Nephron progenitor cell (in vitro differentiated cells): ENCODE measurements at regions not wholly inside any gene's neighbourhood (a gene's known extent, or its start where the extent isn't known, plus 50 kb on each side); places are given as distances from the start of the nearest gene placed in this dataset.

Experiments used
- DNase-seq: peaks from one replicate; pipeline ENCODE4 v3.0.0; 2021
- H3K27ac Mint-ChIP-seq: 2 replicates; pipeline ENCODE4 v1.8.0; 2021; ENCODE audit warnings: mild to moderate bottlenecking, moderate library complexity, mixed read lengths
- H3K27me3 Mint-ChIP-seq: 2 replicates; pipeline ENCODE4 v1.8.0; 2021; ENCODE audit warnings: mild to moderate bottlenecking, low read depth, mixed read lengths; ENCODE audit not compliant: poor library complexity
- H3K36me3 Mint-ChIP-seq: 2 replicates; pipeline ENCODE4 v1.8.0; 2021; ENCODE audit warnings: low read depth, mixed read lengths
- H3K4me1 Mint-ChIP-seq: 2 replicates; pipeline ENCODE4 v1.8.0; 2021; ENCODE audit warnings: mixed read lengths
- H3K4me3 Mint-ChIP-seq: 2 replicates; pipeline ENCODE4 v1.8.0; 2021; ENCODE audit warnings: mild to moderate bottlenecking, moderate library complexity, mixed read lengths
- H3K9me3 Mint-ChIP-seq: 2 replicates; pipeline ENCODE4 v1.8.0; 2021; ENCODE audit warnings: mild to moderate bottlenecking, moderate library complexity, mixed read lengths
- TF ChIP-seq, protein P1 (sequence below): fragments of 200-600 bp; sonication (generic); IDR thresholded peaks from 2 replicates; pipeline ENCODE4 v1.5.0; 2021; ENCODE audit warnings: antibody characterized with exemption

DNA sequence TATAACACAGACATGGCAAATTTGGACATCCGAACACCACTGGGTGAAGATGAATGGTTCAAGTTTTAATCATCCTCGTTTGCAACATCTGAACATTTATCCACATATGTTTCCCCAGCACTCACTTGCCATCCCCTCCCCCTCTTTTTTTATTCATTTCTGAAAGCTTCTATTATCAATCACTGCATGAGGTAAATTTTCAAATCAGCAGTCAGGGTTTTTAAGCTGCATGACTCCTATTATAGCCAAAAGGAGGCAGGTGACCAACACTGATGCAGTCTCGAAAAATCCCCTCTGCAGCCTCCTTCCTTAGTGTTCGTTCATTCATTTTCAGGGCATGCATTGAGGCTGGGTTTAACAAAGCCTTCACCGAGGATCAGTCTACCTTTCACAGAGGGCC is 530.8 kb upstream of the JARID2 start:
- no peak overlapping the region for H3K4me3 Mint-ChIP-seq
- peaks cover 39% of the 10 kb centered on the region for H3K4me1 Mint-ChIP-seq
- peaks cover 9% of the 10 kb centered on the region for H3K27me3 Mint-ChIP-seq
- no peak for DNase-seq
- H3K27ac Mint-ChIP-seq, result no peak overlapping the region
- H3K36me3 Mint-ChIP-seq, result peaks cover 10% of the 10 kb centered on the region
- peaks cover 13% of the 10 kb centered on the region for H3K9me3 Mint-ChIP-seq
- TF ChIP-seq, protein P1, sequence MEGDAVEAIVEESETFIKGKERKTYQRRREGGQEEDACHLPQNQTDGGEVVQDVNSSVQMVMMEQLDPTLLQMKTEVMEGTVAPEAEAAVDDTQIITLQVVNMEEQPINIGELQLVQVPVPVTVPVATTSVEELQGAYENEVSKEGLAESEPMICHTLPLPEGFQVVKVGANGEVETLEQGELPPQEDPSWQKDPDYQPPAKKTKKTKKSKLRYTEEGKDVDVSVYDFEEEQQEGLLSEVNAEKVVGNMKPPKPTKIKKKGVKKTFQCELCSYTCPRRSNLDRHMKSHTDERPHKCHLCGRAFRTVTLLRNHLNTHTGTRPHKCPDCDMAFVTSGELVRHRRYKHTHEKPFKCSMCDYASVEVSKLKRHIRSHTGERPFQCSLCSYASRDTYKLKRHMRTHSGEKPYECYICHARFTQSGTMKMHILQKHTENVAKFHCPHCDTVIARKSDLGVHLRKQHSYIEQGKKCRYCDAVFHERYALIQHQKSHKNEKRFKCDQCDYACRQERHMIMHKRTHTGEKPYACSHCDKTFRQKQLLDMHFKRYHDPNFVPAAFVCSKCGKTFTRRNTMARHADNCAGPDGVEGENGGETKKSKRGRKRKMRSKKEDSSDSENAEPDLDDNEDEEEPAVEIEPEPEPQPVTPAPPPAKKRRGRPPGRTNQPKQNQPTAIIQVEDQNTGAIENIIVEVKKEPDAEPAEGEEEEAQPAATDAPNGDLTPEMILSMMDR, result no peak

DNA sequence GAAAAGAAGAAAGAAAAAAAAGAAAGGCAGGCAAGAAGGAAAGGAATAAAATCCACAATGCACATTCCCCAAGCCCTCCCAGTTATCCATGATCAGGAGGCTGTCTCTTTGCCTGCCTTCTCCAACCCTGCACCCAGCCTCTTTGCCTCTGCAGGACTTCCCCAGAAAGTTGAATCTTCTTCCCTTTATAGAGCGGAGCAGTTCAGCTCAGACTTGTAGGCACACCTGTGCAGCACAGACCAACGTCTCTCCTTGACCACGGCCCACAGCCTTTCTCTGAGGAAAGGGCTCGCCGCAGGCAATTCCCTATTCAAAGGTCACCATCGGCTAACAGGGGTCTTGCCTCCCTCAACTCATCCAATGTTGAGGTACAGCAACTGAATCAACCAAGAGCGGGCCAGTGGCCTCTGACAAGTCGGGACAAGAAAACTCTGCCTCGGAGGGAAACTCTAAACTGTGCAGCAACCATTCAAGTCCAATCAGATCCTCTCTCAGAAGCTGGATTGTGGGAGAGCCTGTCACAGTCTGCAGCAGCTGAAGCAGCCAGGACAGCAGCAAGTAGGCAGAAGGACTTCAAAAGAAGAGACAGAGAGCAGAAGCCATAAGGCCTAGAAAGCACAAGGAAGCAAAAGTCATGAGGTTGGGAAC is 529.2 kb upstream of the JARID2 start:
- Mint-ChIP-seq H3K4me3 (peak overlapping the region; percentile 14), H3K27me3 (peaks cover 6% of the 10 kb centered on the region), H3K36me3 (no peaks in the 10 kb centered on the region), H3K4me1 (peaks cover 50% of the 10 kb centered on the region), H3K9me3 (no peaks in the 10 kb centered on the region), H3K27ac (no peak overlapping the region)
- DNase-seq, result no peak
- TF ChIP-seq, protein P1, result no peak

DNA sequence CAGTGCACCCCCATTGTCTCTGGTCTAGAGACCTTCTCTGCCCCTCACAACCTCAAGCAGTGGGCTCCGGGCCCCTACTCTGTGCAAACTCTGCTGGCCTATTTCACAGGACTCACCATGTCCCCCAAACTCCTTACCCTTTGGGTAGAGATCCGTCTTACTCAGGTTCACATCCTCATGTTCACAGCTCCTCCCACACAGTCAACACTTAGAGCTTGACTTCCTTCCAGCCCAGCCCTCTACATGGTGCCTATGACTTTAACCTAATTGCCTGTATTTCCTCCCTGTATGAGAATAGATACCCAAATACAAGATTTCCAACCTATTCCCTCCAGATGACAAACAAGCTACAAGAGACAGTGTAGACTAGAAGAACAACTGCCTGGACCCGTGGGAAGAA is 528.6 kb upstream of the JARID2 start:
- Mint-ChIP-seq H3K36me3 (no peaks in the 10 kb centered on the region), H3K4me1 (peaks cover 57% of the 10 kb centered on the region), H3K27ac (no peak overlapping the region), H3K4me3 (no peak overlapping the region), H3K27me3 (peaks cover 6% of the 10 kb centered on the region), H3K9me3 (no peaks in the 10 kb centered on the region)
- TF ChIP-seq, protein P1, result no peak
- DNase-seq, result no peak

DNA sequence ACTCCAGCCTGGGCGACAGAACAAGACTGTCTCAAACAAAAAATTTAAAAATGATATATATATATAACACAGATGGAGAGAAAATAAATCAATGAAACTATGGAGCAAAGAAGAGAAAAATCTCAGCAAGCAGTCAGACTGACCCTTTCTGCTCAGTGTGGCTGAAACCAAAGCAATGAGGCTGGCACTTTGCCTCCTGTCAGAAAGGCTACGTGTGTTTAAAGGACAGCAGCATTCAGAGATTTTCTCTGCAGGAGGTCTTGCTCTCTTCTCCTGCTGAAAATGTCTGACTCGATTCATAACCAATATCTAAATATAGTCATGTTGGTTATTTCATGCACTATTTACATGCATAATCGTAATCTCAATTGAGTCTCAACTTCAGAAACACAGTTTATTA is 527.0 kb upstream of the JARID2 start:
- TF ChIP-seq, protein P1, result no peak
- H3K9me3 Mint-ChIP-seq, result peaks cover 4% of the 10 kb centered on the region

DNA sequence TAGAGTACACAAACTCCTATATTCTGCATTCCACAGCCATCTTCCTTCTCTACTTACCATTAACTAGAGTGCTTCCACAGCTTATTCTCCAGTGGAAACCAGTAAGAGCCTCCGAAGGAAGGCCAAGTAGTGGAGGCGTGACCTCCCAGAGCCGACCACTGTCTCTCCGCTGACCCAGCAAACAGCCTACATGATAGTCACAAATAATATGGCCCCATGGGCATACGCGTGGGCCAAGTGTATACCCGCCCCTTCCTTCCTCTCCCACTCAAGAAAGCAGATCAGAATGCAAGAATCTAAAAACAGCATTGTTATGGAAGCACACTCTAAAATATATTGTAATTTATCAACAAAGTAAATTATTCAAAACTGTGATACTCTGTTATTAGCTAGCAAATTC is 526.6 kb upstream of the JARID2 start:
- H3K36me3 Mint-ChIP-seq, result no peaks in the 10 kb centered on the region
- no peak for DNase-seq
- no peak overlapping the region for H3K4me3 Mint-ChIP-seq
- TF ChIP-seq, protein P1, result no peak
- no peak overlapping the region for H3K27ac Mint-ChIP-seq
- H3K4me1 Mint-ChIP-seq, result peaks cover 51% of the 10 kb centered on the region
- H3K27me3 Mint-ChIP-seq, result peaks cover 6% of the 10 kb centered on the region
- H3K9me3 Mint-ChIP-seq, result peaks cover 4% of the 10 kb centered on the region

More for the DNA sequence above, 527.0 kb upstream of the JARID2 start:
- H3K27ac Mint-ChIP-seq, result no peak overlapping the region
- H3K27me3 Mint-ChIP-seq, result peaks cover 6% of the 10 kb centered on the region
- peaks cover 54% of the 10 kb centered on the region for H3K4me1 Mint-ChIP-seq
- no peaks in the 10 kb centered on the region for H3K36me3 Mint-ChIP-seq
- DNase-seq, result no peak
- H3K4me3 Mint-ChIP-seq, result no peak overlapping the region
